ENCODE measurements at regions not wholly inside any gene's neighbourhood (a gene's known extent, or its start where the extent isn't known, plus 50 kb on each side); places are given as distances from the start of the nearest gene placed in this dataset.

DNA sequence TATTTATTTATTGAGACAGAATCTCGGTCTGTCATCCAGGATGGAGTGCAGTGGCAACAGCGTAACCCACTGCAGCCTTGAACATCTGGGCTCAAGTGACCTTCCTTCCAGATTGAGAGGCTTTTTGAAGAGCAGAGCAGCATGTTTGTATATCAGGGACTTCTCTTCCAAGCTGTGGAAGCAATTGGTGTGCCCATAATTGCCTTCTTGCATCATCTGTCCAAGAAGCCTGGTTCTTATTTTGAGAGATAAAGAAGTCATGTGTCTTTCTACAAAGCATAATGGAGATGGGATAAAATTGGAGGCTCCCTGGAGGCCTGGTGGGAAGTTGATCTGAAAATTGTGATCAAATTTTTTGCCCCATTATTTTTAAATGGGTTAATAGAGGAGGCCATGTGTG lies 183.8 kb upstream of the MCTP2 start:
- H3K4me2 ChIP-seq (ENCODE audit: low read length): no peak overlapping the region
- H3K9ac ChIP-seq (ENCODE audit: low read depth, low read length): no peak overlapping the region
- H3K4me1 ChIP-seq (ENCODE audit: control insufficient read depth, insufficient read depth, low read length): no peaks in the 10 kb centered on the region
- H3K27me3 ChIP-seq (ENCODE audit: control insufficient read depth, insufficient read depth, low read length): no peaks in the 10 kb centered on the region
- no peaks in the 10 kb centered on the region for H3K36me3 ChIP-seq (ENCODE audit: insufficient read depth, low read length)
- no peak overlapping the region for H3K4me3 ChIP-seq (ENCODE audit: low read length)
- no peaks in the 10 kb centered on the region for H3K9me3 ChIP-seq (replicated peaks; ENCODE audit: low read length)

DNA sequence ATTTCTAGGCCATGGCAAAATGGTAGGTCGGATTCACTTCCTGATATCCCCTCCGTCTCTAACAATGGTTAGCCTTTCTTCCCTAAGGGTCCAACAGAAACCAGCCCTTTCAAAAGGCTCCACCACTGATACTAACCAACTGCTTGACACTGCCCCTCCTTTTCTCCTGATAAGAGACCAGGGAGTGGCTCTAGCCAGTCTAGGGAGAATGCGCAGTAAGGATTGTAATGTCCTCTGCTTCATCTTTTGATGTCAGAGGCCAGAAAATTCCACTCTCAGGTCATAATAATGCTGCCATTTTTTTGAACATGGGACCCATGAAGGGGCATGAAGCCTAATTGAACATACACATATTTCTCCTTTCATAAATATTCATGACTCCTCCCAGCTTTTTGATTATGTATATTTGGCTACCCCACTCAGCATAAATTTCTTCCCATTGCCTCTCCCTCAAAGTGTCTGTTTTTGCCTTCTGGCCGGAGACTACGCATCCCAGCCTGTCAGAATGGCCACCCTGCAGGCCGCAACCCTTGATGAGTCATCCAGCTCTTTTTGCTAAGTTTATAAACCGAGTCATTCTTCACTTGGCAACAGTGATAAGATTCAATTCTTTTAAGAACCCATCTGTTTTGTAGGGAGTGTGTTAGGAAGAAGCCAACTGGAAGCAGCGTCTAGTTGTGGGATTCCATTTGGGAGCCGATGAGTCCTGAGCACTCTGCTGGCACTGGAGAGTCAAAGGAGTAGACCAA lies 189.0 kb upstream of the MCTP2 start:
- Histone ChIP-seq H3K27me3 (ENCODE audit: control insufficient read depth, insufficient read depth, low read length) (no peaks in the 10 kb centered on the region), H3K36me3 (ENCODE audit: insufficient read depth, low read length) (no peaks in the 10 kb centered on the region), H3K4me3 (ENCODE audit: low read length) (no peak overlapping the region), H3K9ac (ENCODE audit: low read depth, low read length) (no peak overlapping the region), H3K4me1 (ENCODE audit: control insufficient read depth, insufficient read depth, low read length) (no peaks in the 10 kb centered on the region), H3K9me3 (replicated peaks; ENCODE audit: low read length) (no peaks in the 10 kb centered on the region), H3K4me2 (ENCODE audit: low read length) (no peak overlapping the region)

DNA sequence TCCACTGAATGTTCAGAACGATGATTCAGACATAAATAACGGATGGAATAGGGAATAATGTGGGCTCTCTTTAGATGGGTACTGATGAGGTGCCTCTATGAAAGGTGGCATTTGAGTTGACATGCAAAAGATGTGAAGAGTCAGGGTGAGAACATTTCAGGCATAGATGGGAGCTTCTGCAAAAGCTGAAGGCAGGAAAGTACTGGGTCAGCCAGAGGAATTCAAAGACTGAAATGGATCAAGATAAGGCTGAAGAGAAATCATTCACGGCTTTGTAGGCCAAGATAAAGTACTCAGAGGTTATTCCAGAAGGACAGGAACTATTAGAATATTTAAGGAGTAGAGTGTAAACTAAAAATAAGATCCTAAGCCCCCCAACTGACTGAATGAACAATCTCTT lies 189.6 kb upstream of the MCTP2 start:
- H3K4me2 ChIP-seq (ENCODE audit: low read length): no peak overlapping the region
- H3K9me3 ChIP-seq (replicated peaks; ENCODE audit: low read length): no peaks in the 10 kb centered on the region
- H3K4me1 ChIP-seq (ENCODE audit: control insufficient read depth, insufficient read depth, low read length): no peaks in the 10 kb centered on the region
- no peak overlapping the region for H3K4me3 ChIP-seq (ENCODE audit: low read length)
- no peaks in the 10 kb centered on the region for H3K27me3 ChIP-seq (ENCODE audit: control insufficient read depth, insufficient read depth, low read length)
- H3K9ac ChIP-seq (ENCODE audit: low read depth, low read length): no peak overlapping the region
- no peaks in the 10 kb centered on the region for H3K36me3 ChIP-seq (ENCODE audit: insufficient read depth, low read length)

DNA sequence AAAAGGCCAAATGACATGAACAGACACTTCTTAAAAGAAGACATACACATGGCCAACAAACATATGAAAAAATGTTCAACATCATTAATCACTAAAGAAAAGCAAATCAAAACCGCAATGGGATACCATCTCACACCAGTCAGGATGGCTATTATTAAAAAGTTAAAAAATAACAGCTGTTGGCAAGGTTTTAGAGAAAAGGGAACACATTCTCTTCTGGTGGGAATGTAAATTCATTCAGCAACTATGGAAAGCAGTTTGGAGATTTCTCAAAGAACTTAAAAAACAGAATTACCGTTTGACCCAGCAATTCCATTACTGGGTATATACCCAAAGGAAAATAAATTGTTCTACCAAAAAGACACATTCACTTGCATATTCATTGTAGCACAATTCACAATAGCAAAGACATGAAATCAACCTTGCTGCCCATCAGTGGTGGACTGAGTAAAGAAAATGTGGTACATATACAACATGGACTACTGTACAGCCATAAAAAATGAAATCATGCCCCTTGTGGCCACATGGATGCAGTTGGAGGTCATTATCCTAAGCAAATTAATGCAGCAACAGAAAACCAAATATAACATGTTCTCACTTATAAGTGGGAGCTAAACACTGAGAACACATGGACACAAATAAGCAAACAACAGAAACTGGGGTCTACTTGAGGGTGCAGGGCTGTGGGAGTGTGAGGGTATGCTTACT lies 190.7 kb upstream of the MCTP2 start:
- Histone ChIP-seq H3K4me2 (ENCODE audit: low read length) (no peak overlapping the region), H3K9me3 (replicated peaks; ENCODE audit: low read length) (no peaks in the 10 kb centered on the region), H3K4me1 (ENCODE audit: control insufficient read depth, insufficient read depth, low read length) (no peaks in the 10 kb centered on the region), H3K9ac (ENCODE audit: low read depth, low read length) (no peak overlapping the region), H3K36me3 (ENCODE audit: insufficient read depth, low read length) (no peaks in the 10 kb centered on the region), H3K4me3 (ENCODE audit: low read length) (no peak overlapping the region), H3K27me3 (ENCODE audit: control insufficient read depth, insufficient read depth, low read length) (no peaks in the 10 kb centered on the region)

DNA sequence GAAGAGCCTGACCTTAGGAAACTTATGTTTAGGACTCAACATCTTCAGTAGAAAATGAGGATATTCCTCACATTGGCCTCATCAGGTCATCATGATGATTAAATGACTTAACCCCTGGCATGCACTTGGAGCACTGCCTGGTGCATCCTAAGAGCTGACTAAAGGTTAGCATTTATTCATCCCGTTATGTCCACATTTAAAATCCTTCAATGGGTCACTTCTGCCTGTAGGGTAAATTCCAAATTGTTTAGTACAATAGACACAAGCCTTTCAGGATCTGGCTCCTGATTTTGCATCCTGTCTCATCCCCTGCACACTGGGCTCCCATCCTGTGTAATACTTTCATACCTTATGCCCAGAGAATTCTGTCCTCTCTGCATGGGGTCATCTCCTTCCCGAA lies 195.2 kb upstream of the MCTP2 start:
- H3K9ac ChIP-seq (ENCODE audit: low read depth, low read length): no peak overlapping the region
- H3K36me3 ChIP-seq (ENCODE audit: insufficient read depth, low read length): no peaks in the 10 kb centered on the region
- no peak overlapping the region for H3K4me2 ChIP-seq (ENCODE audit: low read length)
- H3K4me1 ChIP-seq (ENCODE audit: control insufficient read depth, insufficient read depth, low read length): no peaks in the 10 kb centered on the region
- no peaks in the 10 kb centered on the region for H3K9me3 ChIP-seq (replicated peaks; ENCODE audit: low read length)
- no peak overlapping the region for H3K4me3 ChIP-seq (ENCODE audit: low read length)
- no peaks in the 10 kb centered on the region for H3K27me3 ChIP-seq (ENCODE audit: control insufficient read depth, insufficient read depth, low read length)

DNA sequence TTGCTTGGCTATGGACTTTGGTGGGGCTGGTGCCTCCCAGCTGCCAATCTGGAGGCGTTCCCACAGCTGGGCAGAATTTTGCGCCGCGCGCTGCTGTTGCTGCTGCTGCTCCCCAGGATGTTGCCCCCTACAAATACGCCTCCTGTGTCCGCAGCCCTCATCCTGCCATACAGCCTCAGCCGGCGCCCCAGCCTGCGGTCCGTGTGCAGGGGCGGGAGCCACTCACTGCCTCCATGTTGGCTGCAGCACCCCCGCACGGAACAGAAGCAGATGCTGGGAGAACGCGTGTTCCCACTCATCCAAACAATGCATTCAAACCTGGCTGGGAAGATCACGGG lies 197.7 kb upstream of the MCTP2 start:
- H3K4me3 ChIP-seq (ENCODE audit: low read length): no peak overlapping the region
- no peaks in the 10 kb centered on the region for H3K9me3 ChIP-seq (replicated peaks; ENCODE audit: low read length)
- no peak overlapping the region for H3K4me2 ChIP-seq (ENCODE audit: low read length)
- no peaks in the 10 kb centered on the region for H3K36me3 ChIP-seq (ENCODE audit: insufficient read depth, low read length)
- H3K9ac ChIP-seq (ENCODE audit: low read depth, low read length): no peak overlapping the region
- H3K4me1 ChIP-seq (ENCODE audit: control insufficient read depth, insufficient read depth, low read length): no peaks in the 10 kb centered on the region
- no peaks in the 10 kb centered on the region for H3K27me3 ChIP-seq (ENCODE audit: control insufficient read depth, insufficient read depth, low read length)

DNA sequence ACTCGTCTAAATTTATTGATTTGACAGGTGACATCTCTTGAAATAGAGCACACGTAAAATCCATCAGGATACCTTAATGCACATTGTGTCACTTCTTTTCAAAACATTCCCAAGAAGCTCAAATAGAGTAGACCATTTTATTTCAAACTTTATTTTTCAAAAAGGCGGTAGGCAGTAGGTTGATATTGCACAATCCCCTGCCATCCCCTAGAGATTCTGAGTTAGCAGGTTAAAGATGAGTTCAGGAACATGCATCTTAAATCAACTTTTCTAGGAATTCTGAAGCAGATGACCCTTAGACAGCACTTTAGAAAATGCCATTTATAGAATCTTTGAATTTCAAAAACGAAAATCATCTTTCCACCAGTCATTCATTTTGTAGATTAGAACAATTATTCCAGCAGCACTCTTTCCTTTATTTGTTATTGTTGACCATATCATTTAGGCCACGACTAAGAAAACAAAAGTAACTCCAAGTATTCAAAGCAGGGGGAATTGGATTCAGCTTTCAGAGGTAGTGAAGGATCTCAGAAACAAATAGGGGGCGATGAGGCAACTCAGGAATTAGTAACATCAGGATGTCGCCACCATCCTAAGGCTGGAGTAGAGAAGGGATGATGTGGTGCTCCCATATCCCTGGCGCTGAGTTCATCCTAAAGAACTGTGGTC lies 198.2 kb upstream of the MCTP2 start:
- Histone ChIP-seq H3K9me3 (replicated peaks; ENCODE audit: low read length) (no peaks in the 10 kb centered on the region), H3K36me3 (ENCODE audit: insufficient read depth, low read length) (no peaks in the 10 kb centered on the region), H3K4me1 (ENCODE audit: control insufficient read depth, insufficient read depth, low read length) (no peaks in the 10 kb centered on the region), H3K4me3 (ENCODE audit: low read length) (no peak overlapping the region), H3K9ac (ENCODE audit: low read depth, low read length) (no peak overlapping the region), H3K27me3 (ENCODE audit: control insufficient read depth, insufficient read depth, low read length) (no peaks in the 10 kb centered on the region), H3K4me2 (ENCODE audit: low read length) (no peak overlapping the region)

DNA sequence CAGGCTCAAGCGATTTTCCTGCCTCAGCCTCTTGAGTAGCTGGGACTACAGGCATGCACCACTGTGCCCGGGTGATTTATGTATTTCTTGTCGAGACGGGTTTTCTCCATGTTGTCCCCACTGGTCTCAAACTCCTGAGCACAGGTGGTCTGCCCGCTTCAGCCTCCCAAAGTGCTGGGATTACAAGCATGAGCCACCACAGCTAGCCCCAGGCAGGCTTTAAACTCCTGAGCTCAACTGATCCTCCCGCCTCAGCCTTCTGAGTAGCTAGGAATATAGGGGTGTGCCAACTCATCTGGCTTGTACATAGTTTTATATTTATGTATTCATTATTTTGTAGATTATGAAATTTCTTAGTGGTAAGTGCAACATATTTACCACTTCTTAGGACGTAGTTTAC lies 198.8 kb upstream of the MCTP2 start:
- no peaks in the 10 kb centered on the region for H3K9me3 ChIP-seq (replicated peaks; ENCODE audit: low read length)
- H3K4me1 ChIP-seq (ENCODE audit: control insufficient read depth, insufficient read depth, low read length): no peaks in the 10 kb centered on the region

DNA sequence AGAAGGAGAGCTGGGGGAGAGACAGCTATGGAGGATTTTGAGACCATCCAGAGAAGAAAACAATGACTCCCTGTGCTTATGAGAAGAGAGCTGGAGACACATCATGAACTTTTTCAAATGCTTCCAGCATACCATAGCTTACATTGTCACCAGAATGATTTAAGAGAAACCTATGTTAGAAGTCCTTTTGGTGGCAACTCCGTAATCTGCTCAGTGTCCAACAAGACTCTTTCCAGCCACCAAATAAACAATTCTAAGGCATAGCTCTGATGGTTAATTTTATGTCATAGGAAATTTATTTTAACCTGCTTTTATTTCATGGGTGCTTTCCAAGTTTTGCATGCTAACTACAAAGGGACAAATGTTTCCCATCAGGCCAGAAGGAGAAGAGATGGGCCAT lies 200.3 kb upstream of the MCTP2 start:
- no peak overlapping the region for H3K4me3 ChIP-seq (ENCODE audit: low read length)
- H3K4me1 ChIP-seq (ENCODE audit: control insufficient read depth, insufficient read depth, low read length): no peaks in the 10 kb centered on the region
- no peaks in the 10 kb centered on the region for H3K9me3 ChIP-seq (replicated peaks; ENCODE audit: low read length)
- H3K36me3 ChIP-seq (ENCODE audit: insufficient read depth, low read length): no peaks in the 10 kb centered on the region
- no peaks in the 10 kb centered on the region for H3K27me3 ChIP-seq (ENCODE audit: control insufficient read depth, insufficient read depth, low read length)
- H3K9ac ChIP-seq (ENCODE audit: low read depth, low read length): no peak overlapping the region
- no peak overlapping the region for H3K4me2 ChIP-seq (ENCODE audit: low read length)

More for the DNA sequence above, 198.8 kb upstream of the MCTP2 start:
- Histone ChIP-seq H3K36me3 (ENCODE audit: insufficient read depth, low read length) (no peaks in the 10 kb centered on the region), H3K27me3 (ENCODE audit: control insufficient read depth, insufficient read depth, low read length) (no peaks in the 10 kb centered on the region), H3K4me3 (ENCODE audit: low read length) (no peak overlapping the region), H3K9ac (ENCODE audit: low read depth, low read length) (no peak overlapping the region), H3K4me2 (ENCODE audit: low read length) (no peak overlapping the region)

DNA sequence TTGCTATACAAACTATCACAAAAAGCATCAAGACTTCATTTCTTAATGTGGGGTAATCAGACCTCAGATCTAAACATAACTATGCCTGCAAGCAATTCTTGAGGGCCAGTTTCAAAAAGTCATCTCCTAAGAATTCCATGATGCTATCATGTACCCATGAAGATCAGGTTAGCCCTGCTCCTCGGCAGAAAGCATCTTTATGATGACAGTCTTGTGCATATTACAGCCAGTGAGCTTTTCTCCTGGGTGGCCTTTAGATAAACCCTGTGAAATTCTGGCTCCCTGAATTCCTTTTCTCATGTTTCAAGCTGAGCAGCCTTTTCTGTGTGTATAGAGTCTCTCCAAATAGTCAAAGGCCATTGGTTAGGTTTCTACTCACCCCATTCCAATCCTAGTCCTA lies 201.9 kb upstream of the MCTP2 start:
- Histone ChIP-seq H3K9ac (ENCODE audit: low read depth, low read length) (no peak overlapping the region), H3K27me3 (ENCODE audit: control insufficient read depth, insufficient read depth, low read length) (no peaks in the 10 kb centered on the region), H3K4me3 (ENCODE audit: low read length) (no peak overlapping the region), H3K9me3 (replicated peaks; ENCODE audit: low read length) (no peaks in the 10 kb centered on the region), H3K4me2 (ENCODE audit: low read length) (no peak overlapping the region), H3K36me3 (ENCODE audit: insufficient read depth, low read length) (no peaks in the 10 kb centered on the region), H3K4me1 (ENCODE audit: control insufficient read depth, insufficient read depth, low read length) (no peaks in the 10 kb centered on the region)

DNA sequence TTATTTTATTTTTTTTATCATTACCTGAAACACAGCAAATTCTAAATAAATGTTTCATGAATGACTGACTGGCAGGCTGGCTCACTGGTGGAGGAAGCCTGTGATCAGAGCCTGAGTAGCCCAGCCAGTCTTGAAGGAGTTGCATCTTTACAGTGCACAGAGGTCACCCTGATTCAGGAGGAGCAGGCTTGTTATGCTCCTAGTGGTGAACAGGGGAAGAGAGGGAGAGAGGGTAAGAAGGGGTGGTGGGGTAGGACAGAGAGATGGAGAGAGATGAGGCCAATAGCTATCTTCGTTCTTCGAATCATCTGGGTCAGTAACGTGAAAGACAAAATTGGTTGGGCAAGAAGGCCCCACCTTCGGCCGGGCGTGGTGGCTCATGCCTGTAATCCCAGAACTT lies 202.6 kb upstream of the MCTP2 start:
- Histone ChIP-seq H3K9me3 (replicated peaks; ENCODE audit: low read length) (no peaks in the 10 kb centered on the region), H3K27me3 (ENCODE audit: control insufficient read depth, insufficient read depth, low read length) (no peaks in the 10 kb centered on the region), H3K4me3 (ENCODE audit: low read length) (no peak overlapping the region), H3K36me3 (ENCODE audit: insufficient read depth, low read length) (no peaks in the 10 kb centered on the region), H3K4me1 (ENCODE audit: control insufficient read depth, insufficient read depth, low read length) (no peaks in the 10 kb centered on the region), H3K9ac (ENCODE audit: low read depth, low read length) (no peak overlapping the region), H3K4me2 (ENCODE audit: low read length) (no peak overlapping the region)

DNA sequence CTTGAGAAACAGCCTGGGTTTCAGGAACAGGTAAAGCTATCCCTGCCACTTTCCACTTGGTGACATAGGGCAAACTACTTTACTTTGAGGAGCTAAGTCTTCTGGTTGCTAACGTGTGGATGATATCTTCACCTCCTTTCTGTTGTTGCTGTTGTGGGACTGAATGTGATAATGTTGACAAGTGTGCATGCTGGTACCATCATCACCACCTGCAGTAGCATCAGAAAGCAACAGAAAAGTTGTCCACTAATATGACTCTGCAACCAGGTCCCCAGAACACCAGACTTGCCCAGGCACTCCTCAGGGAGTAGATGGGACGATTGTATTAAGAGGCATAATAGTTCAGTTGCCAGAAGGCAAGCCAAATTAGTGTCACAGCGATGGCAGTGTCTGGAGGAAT lies 203.2 kb upstream of the MCTP2 start:
- H3K9me3 ChIP-seq (replicated peaks; ENCODE audit: low read length): no peaks in the 10 kb centered on the region
- H3K4me3 ChIP-seq (ENCODE audit: low read length): no peak overlapping the region
- H3K4me2 ChIP-seq (ENCODE audit: low read length): no peak overlapping the region
- H3K9ac ChIP-seq (ENCODE audit: low read depth, low read length): no peak overlapping the region
- H3K27me3 ChIP-seq (ENCODE audit: control insufficient read depth, insufficient read depth, low read length): no peaks in the 10 kb centered on the region
- H3K36me3 ChIP-seq (ENCODE audit: insufficient read depth, low read length): no peaks in the 10 kb centered on the region
- H3K4me1 ChIP-seq (ENCODE audit: control insufficient read depth, insufficient read depth, low read length): no peaks in the 10 kb centered on the region
